Fibroblast of skin of back (primary cell): ENCODE measurements at regions not wholly inside any gene's neighbourhood (a gene's known extent, or its start where the extent isn't known, plus 50 kb on each side); places are given as distances from the start of the nearest gene placed in this dataset.

ENCODE experiments used
- DNase-seq: peaks from one replicate; pipeline ENCODE4 v3.0.0-alpha.2; 2013

DNA sequence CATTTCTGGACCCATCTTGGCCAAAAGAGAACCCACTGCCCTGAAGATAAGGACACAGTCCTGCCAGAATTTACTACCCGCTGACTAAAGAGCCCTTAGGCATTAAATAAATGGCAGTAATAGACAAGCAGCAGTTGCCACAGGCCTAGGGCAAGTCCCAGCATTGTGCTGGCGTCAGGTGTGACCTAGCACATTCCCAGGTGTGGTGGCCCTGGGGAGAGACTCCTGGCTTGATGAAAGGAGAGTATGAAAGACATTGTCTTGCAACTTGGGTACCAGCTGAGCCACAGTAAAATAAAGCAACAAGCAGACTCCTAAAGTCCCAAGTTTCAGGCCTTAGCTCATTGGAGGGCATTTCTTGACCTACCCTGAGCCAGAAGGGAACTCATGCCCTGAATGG, 715.7 kb upstream of the SORCS1 start:
- no peak for DNase-seq

- DNase-seq: no peak
Measured at GRCh38 chr10:107873007-107873406, 708.5 kb upstream of the SORCS1 start.

DNA sequence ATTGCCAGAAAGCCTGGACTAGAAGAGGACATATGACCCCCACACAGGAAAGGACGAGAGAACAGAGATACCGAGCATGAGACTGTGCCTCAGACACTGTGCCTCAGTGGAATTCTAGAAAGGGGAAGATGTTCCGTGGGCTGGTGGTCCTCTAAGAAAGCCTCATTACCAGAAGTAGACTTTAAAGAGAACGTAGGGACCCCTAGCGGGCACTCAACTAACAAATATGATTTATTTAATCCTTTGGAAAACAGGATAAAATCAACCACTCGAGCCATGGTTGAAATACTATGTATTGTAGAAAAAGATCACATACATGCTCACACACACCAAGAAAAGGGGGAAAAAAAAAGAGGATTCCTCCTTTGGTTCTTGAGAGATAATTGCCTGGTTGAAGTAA, 701.2 kb upstream of the SORCS1 start:
- no peak for DNase-seq

GRCh38 chr10:107859065-107859464, 694.6 kb upstream of the SORCS1 start:
- DNase-seq: no peak

DNA sequence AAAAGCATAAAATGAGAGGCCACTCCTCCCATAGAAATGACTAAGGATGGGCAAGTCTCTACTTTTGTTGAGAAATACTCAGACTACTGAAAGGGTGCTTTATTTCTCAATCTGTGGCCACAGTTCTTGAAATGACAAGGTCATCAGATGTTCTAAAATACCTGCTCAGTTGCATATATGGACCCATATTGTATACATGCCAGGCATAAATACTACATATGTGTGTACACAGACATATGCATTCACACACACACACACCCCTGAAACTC, 691.5 kb upstream of the SORCS1 start:
- no peak for DNase-seq

GRCh38 chr10:107855301-107856046, 691.0 kb upstream of the SORCS1 start:
- no peak for DNase-seq

DNA sequence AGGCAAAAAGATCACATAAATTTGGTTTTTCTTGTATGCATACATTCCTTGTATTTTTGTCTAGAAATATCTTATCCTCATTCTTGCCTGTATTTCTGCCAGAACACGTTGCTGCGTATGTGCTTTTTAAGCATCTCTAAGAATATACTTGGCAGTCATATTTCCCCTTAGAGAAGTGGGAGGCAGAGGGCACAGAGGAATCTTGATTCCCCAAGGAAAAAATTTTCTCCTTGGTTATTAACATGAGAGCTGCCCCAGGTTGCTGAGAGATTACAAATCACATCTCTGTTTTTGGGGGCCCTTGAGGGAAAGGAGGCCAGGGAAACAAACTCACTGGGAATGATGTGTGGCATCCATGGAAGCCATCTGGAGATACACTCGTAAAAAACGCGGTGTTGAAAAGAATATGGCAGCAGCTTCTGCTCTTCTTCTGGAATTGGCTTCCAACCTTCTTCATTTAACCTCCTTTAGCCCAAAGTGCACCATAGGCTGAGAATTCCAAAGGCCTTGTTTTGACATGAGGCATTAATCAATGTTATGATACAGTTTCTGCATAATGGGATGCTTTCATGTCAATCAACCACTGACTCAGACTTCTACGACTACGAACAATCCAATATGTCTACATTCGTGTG, 684.3 kb upstream of the SORCS1 start:
- DNase-seq: no peak

DNA sequence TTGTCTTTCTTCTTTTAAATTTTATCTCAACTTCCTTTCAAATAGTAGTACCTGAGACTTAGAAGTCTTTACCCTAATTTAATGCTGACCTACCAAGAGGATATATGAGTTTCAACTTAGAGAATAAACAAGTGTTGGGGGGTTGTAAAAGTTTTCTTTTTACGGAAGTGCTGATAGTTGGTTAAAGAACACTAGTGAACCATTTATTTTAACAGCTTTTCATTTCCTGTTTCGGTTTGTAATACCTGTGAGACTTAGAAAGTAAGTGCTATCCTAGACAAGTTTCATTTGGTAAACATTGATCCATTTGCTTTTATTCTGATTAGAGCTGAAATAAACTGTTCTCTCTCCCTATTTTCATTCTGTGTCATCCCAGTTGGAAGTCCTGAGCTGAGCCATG, 683.1 kb upstream of the SORCS1 start:
- DNase-seq: no peak

GRCh38 chr10:107834706-107835105, 670.2 kb upstream of the SORCS1 start:
- no peak for DNase-seq

DNA sequence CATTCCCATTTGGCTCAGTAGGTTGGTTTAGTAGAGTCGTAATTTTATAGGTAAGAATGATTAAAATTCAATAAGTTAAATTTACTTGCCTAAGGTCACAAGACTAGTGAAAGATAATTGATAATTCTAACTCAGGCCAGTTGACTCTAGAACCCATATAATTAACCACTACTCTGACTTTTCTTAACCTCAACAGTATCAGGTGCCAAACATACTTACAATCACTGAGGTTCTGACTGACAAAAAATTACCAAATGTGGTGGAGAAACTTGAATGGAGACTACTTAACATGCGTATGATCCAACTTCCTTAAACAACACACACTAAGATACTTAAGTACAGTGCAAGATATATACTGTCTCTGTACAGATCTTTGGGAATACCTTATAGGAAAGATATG, 667.3 kb upstream of the SORCS1 start:
- no peak for DNase-seq

- no peak for DNase-seq
Measured at GRCh38 chr10:107829161-107829560, 664.7 kb upstream of the SORCS1 start.

GRCh38 chr10:107826171-107826570, 661.7 kb upstream of the SORCS1 start:
- no peak for DNase-seq

- peak; percentile 59 for DNase-seq
Measured at GRCh38 chr10:107814865-107815487, 650.5 kb upstream of the SORCS1 start.

DNA sequence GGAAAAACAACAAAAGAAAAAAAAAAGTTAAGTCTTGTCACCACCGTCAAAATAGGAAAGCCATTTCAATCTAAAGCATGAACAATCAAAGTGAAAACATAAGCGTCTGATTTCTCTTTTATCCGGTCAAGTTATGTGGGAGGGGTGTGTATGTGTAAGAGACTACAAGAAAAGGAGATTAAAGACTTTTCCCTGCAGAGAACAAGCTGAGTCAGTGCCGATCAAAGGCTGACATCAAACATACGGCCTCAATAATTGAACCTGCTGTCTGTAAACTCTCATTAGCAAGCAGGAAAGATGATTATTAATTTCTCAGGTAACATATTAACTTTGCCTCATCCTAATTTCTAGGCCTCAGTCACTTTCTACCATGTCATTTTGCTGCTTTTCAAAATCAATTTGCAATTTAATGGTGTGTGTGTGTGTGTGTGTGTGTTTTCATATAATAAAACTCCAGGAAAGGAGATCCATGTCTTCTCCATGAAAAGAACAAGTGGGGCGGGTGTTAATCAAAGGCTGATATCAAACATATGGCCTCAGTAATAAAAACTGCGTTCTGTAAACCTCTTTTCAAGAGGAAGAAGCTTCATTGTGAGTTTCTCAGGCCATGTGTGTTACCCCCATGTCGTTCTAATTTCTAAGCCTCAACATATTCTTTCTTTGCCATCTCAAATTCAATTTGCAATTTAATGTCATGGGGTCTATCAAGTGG, 649.1 kb upstream of the SORCS1 start:
- no peak for DNase-seq

DNA sequence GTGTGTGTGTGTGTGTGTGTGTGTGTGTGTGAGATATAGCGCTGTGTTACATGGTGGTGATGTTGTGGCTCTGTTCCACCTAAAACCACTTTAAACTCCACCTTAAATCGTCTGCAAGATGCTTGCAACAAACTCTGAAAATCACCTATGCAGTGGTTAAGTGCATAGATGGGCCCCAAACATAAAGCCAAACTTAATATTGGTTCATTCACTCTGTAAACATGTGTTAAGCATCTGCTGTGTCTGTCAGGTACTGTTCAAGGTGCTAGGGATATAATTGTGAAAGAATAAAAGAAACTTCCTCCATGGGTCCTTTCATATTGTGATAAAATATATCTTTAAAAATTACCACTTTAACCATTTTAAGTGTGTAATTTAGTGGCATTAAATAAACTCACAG, 645.4 kb upstream of the SORCS1 start:
- DNase-seq: no peak

- DNase-seq: no peak
Measured at GRCh38 chr10:107807836-107808235, 643.3 kb upstream of the SORCS1 start.

- DNase-seq: no peak
Measured at GRCh38 chr10:107806026-107806425, 641.5 kb upstream of the SORCS1 start.

- DNase-seq: no peak
Measured at GRCh38 chr10:107803546-107803945, 639.0 kb upstream of the SORCS1 start.

DNA sequence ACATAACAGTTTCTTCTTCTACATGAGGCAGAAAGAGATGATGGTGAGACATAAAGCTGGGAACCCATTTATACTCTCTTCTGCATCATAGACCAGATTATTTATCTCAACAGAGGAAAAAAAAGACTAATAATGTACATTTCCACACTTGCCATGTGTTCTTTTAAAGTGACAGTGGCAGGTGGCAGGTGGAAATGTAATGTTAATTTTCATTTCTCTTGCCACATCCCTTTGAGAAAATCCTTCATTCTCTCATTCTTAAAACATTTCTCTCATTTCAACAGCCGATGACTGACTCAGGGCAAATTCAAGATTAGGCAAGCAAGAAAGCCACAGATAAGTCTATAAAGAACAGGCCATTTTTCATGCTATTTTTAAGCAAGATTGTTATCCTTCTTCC, 635.6 kb upstream of the SORCS1 start:
- no peak for DNase-seq

GRCh38 chr10:107790271-107790670, 625.8 kb upstream of the SORCS1 start:
- DNase-seq: no peak

DNA sequence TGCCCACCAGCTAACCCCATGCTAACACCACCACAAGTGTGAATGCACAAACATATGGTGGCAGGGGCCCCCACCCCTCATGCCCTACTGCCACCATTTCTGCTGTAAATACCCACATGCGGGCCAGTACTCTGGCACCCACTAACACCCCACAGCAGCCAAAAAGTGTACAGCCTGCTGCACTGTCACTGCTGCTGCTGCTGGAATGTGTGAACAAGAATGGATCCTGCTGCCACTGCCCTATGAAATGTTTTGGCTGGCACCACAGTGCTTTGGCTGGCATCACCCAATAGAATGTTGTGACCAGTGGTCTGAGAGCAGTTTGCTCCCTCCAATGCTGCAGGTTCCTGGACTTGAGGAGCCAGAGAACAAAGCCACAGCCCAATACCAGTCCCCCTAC, 606.6 kb upstream of the SORCS1 start:
- DNase-seq: no peak

DNA sequence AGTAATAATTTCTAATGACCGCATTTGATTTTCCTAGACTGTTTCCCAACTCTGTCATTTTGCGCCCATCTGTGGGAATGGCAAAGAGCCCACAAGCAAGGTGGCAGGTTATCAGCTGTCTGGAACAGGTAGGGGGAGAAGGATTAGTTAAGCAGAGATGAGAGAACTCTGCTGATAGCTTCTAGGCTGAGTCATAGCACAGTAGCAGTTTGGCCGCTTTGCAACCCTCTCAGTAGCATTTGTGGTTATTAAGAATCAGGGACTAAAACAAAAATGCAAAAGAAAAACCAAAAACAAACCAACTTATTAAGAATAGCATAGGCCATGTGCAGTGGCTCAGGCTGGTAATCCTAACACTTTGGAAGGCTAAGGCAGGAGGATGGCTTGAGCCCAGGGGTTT, 602.7 kb upstream of the SORCS1 start:
- DNase-seq: no peak

- no peak for DNase-seq
Measured at GRCh38 chr10:107754814-107755213, 590.3 kb upstream of the SORCS1 start.

GRCh38 chr10:107749235-107749634, 584.7 kb upstream of the SORCS1 start:
- DNase-seq: no peak
